ENCODE measurements at regions not wholly inside any gene's neighbourhood (a gene's known extent, or its start where the extent isn't known, plus 50 kb on each side); places are given as distances from the start of the nearest gene placed in this dataset.

DNA sequence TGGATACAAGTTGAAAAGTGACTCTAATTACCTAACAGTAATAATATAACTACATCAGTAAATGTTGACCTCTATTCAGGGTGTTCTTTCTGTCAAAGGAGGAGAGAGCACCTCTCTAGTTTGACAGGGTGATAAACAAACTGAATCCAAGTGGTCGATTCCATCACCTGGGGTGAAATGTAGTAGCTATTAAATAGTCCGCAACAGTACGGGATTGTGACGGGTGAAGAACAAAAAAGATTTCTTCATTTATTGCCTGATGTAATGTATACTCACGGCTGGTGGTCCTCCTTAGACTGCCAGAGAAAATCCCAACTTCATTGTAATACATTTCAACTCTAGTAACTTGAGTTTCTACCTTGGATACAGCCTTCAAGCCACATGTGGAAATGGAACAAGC, 292.5 kb upstream of the CELF2 start:
- TF ChIP-seq POLR2A (IDR thresholded peaks at IDR 0.05; ENCODE audit: low read depth, low read length) (no peak), CTCF (IDR thresholded peaks at IDR 0.05; ENCODE audit: extremely low read depth in 1 of 2, insufficient read depth in 1 of 2, low read depth in 1 of 2, low read length in 2 of 2) (no peak), POLR2AphosphoS5 (IDR thresholded peaks at IDR 0.05; ENCODE audit: insufficient read depth, low read depth, low read length) (no peak)

Measured in endothelial cell of umbilical vein (primary cell).